SU-DHL-6 (cell line): ENCODE measurements at regions not wholly inside any gene's neighbourhood (a gene's known extent, or its start where the extent isn't known, plus 50 kb on each side); places are given as distances from the start of the nearest gene placed in this dataset.

Experiments
- CTCF ChIP-seq: fragments of 200-600 bp; sonication (generic); IDR thresholded peaks from one replicate; pipeline ENCODE4 v1.5.1; 2017; ENCODE audit warnings: antibody characterized with exemption, mild to moderate bottlenecking, low read length, moderate library complexity; ENCODE audit not compliant: insufficient read depth, poor library complexity, severe bottlenecking
- EZH2phosphoT487 ChIP-seq: fragments of 200-600 bp; sonication (generic), shearing (Covaris generic); conservative IDR thresholded peaks from 2 replicates; pipeline ENCODE4 v1.6.1; 2018; ENCODE audit warnings: mild to moderate bottlenecking, antibody characterized with exemption, low read length, moderate library complexity, mixed read lengths

- no peak for TF ChIP-seq CTCF
- TF ChIP-seq EZH2phosphoT487 = no peak
These were observed 54.5 kb upstream of the IKZF2 start for GRCh38 chr2:213205944-213206343.
